Skeletal muscle satellite cell (primary cell): ENCODE measurements at regions not wholly inside any gene's neighbourhood (a gene's known extent, or its start where the extent isn't known, plus 50 kb on each side); places are given as distances from the start of the nearest gene placed in this dataset.

Experiments
- H3K27me3 ChIP-seq: 2 replicates; pipeline ENCODE4 v1.7.0; 2013; ENCODE audit warnings: low read length; ENCODE audit not compliant: control insufficient read depth, insufficient read depth
- H3K36me3 ChIP-seq: 2 replicates; pipeline ENCODE4 v1.7.0; 2013; ENCODE audit warnings: mild to moderate bottlenecking, control low read depth, low read length; ENCODE audit not compliant: insufficient read depth
- H3K4me1 ChIP-seq: 2 replicates; pipeline ENCODE4 v1.7.0; 2013; ENCODE audit warnings: low read length; ENCODE audit not compliant: control insufficient read depth, insufficient read depth
- H3K4me2 ChIP-seq: 2 replicates; pipeline ENCODE4 v1.7.0; 2013; ENCODE audit warnings: mild to moderate bottlenecking, low read length
- H3K4me3 ChIP-seq: 2 replicates; pipeline ENCODE4 v1.7.0; 2013; ENCODE audit warnings: low read length
- H3K9ac ChIP-seq: 2 replicates; pipeline ENCODE4 v1.7.0; 2013; ENCODE audit warnings: mild to moderate bottlenecking, low read depth, low read length, moderate library complexity
- H3K9me3 ChIP-seq: replicated peaks from 2 replicates; pipeline ENCODE4 v1.7.0; 2013; ENCODE audit warnings: mild to moderate bottlenecking, control low read depth, low read length

GRCh38 chr6:104411302-104411701, 448.4 kb downstream of the HACE1 start:
- H3K27me3 ChIP-seq, result no peaks in the 10 kb centered on the region
- H3K36me3 ChIP-seq, result no peaks in the 10 kb centered on the region
- H3K9ac ChIP-seq, result no peak overlapping the region
- no peak overlapping the region for H3K4me3 ChIP-seq
- H3K4me2 ChIP-seq, result no peak overlapping the region
- no peaks in the 10 kb centered on the region for H3K4me1 ChIP-seq
- H3K9me3 ChIP-seq, result peaks cover 4% of the 10 kb centered on the region

- Histone ChIP-seq H3K27me3 (no peaks in the 10 kb centered on the region), H3K9ac (no peak overlapping the region), H3K4me3 (no peak overlapping the region), H3K36me3 (no peaks in the 10 kb centered on the region), H3K9me3 (peaks cover 4% of the 10 kb centered on the region), H3K4me1 (no peaks in the 10 kb centered on the region), H3K4me2 (no peak overlapping the region)
These were observed 449.8 kb downstream of the HACE1 start for GRCh38 chr6:104409913-104410312.

GRCh38 chr6:104407957-104408356, 451.8 kb downstream of the HACE1 start:
- Histone ChIP-seq H3K27me3 (no peaks in the 10 kb centered on the region), H3K4me1 (no peaks in the 10 kb centered on the region), H3K36me3 (no peaks in the 10 kb centered on the region), H3K4me2 (no peak overlapping the region), H3K9me3 (peaks cover 4% of the 10 kb centered on the region), H3K9ac (no peak overlapping the region), H3K4me3 (no peak overlapping the region)

- Histone ChIP-seq H3K4me2 (no peak overlapping the region), H3K9ac (no peak overlapping the region), H3K4me1 (no peaks in the 10 kb centered on the region), H3K36me3 (no peaks in the 10 kb centered on the region), H3K9me3 (no peaks in the 10 kb centered on the region), H3K4me3 (no peak overlapping the region), H3K27me3 (no peaks in the 10 kb centered on the region)
These were observed 455.3 kb downstream of the HACE1 start for GRCh38 chr6:104404377-104404776.

- no peaks in the 10 kb centered on the region for H3K4me1 ChIP-seq
- H3K36me3 ChIP-seq, result no peaks in the 10 kb centered on the region
- H3K27me3 ChIP-seq, result no peaks in the 10 kb centered on the region
- no peak overlapping the region for H3K4me2 ChIP-seq
- no peak overlapping the region for H3K9ac ChIP-seq
- no peak overlapping the region for H3K4me3 ChIP-seq
- no peaks in the 10 kb centered on the region for H3K9me3 ChIP-seq
These were observed 457.1 kb downstream of the HACE1 start for GRCh38 chr6:104402572-104402971.

- Histone ChIP-seq H3K9me3 (no peaks in the 10 kb centered on the region), H3K4me2 (no peak overlapping the region), H3K36me3 (no peaks in the 10 kb centered on the region), H3K4me3 (no peak overlapping the region), H3K4me1 (no peaks in the 10 kb centered on the region), H3K9ac (no peak overlapping the region), H3K27me3 (no peaks in the 10 kb centered on the region)
These were observed 457.8 kb downstream of the HACE1 start for GRCh38 chr6:104401926-104402325.

GRCh38 chr6:104400844-104401243, 458.9 kb downstream of the HACE1 start:
- H3K4me2 ChIP-seq, result no peak overlapping the region
- H3K36me3 ChIP-seq, result no peaks in the 10 kb centered on the region
- no peaks in the 10 kb centered on the region for H3K4me1 ChIP-seq
- no peak overlapping the region for H3K4me3 ChIP-seq
- no peak overlapping the region for H3K9ac ChIP-seq
- H3K27me3 ChIP-seq, result no peaks in the 10 kb centered on the region
- H3K9me3 ChIP-seq, result no peaks in the 10 kb centered on the region

GRCh38 chr6:104396077-104396476, 463.6 kb downstream of the HACE1 start:
- Histone ChIP-seq H3K9ac (no peak overlapping the region), H3K4me3 (no peak overlapping the region), H3K9me3 (no peaks in the 10 kb centered on the region), H3K4me2 (no peak overlapping the region), H3K36me3 (no peaks in the 10 kb centered on the region), H3K27me3 (no peaks in the 10 kb centered on the region), H3K4me1 (no peaks in the 10 kb centered on the region)

GRCh38 chr6:104381907-104382306, 477.8 kb downstream of the HACE1 start:
- no peaks in the 10 kb centered on the region for H3K4me1 ChIP-seq
- no peak overlapping the region for H3K9ac ChIP-seq
- no peaks in the 10 kb centered on the region for H3K36me3 ChIP-seq
- H3K4me2 ChIP-seq, result no peak overlapping the region
- no peaks in the 10 kb centered on the region for H3K9me3 ChIP-seq
- H3K27me3 ChIP-seq, result no peaks in the 10 kb centered on the region
- no peak overlapping the region for H3K4me3 ChIP-seq

GRCh38 chr6:104365451-104366234, 494.1 kb downstream of the HACE1 start:
- no peaks in the 10 kb centered on the region for H3K4me1 ChIP-seq
- no peak overlapping the region for H3K4me3 ChIP-seq
- no peaks in the 10 kb centered on the region for H3K27me3 ChIP-seq
- no peak overlapping the region for H3K4me2 ChIP-seq
- no peaks in the 10 kb centered on the region for H3K36me3 ChIP-seq
- H3K9ac ChIP-seq, result no peak overlapping the region
- no peaks in the 10 kb centered on the region for H3K9me3 ChIP-seq

- H3K9me3 ChIP-seq, result no peaks in the 10 kb centered on the region
- no peak overlapping the region for H3K4me3 ChIP-seq
- H3K36me3 ChIP-seq, result no peaks in the 10 kb centered on the region
- no peaks in the 10 kb centered on the region for H3K4me1 ChIP-seq
- no peak overlapping the region for H3K9ac ChIP-seq
- H3K4me2 ChIP-seq, result no peak overlapping the region
- H3K27me3 ChIP-seq, result no peaks in the 10 kb centered on the region
These were observed 501.8 kb downstream of the HACE1 start for GRCh38 chr6:104357928-104358327.

- H3K4me1 ChIP-seq, result no peaks in the 10 kb centered on the region
- H3K4me3 ChIP-seq, result no peak overlapping the region
- H3K4me2 ChIP-seq, result no peak overlapping the region
These were observed 503.5 kb downstream of the HACE1 start for GRCh38 chr6:104356197-104356596.

More at GRCh38 chr6:104356197-104356596, 503.5 kb downstream of the HACE1 start:
- H3K36me3 ChIP-seq, result no peaks in the 10 kb centered on the region
- H3K9ac ChIP-seq, result no peak overlapping the region
- H3K9me3 ChIP-seq, result no peaks in the 10 kb centered on the region
- H3K27me3 ChIP-seq, result no peaks in the 10 kb centered on the region
